HEK293T (cell line): ENCODE measurements at regions not wholly inside any gene's neighbourhood (a gene's known extent, or its start where the extent isn't known, plus 50 kb on each side); places are given as distances from the start of the nearest gene placed in this dataset.

Source experiments
- ARNT ChIP-seq: fragments of 450-650 bp; IDR thresholded peaks from 2 replicates; pipeline ENCODE4 v1.6.1; 2017; ENCODE audit warnings: mild to moderate bottlenecking
- BHLHE40 ChIP-seq: fragments of 450-650 bp; IDR thresholded peaks from 2 replicates; pipeline ENCODE4 v1.6.1; 2016; ENCODE audit warnings: mild to moderate bottlenecking, moderate library complexity, borderline replicate concordance
- ELF4 ChIP-seq: fragments of 450-650 bp; IDR thresholded peaks from 2 replicates; pipeline ENCODE4 v1.6.1; 2017; ENCODE audit warnings: antibody characterized with exemption
- FOXA1 ChIP-seq: fragments of 450-650 bp; IDR thresholded peaks from 2 replicates; pipeline ENCODE4 v1.6.1; 2016; ENCODE audit warnings: mild to moderate bottlenecking
- HDGF ChIP-seq: fragments of 450-650 bp; IDR thresholded peaks from 2 replicates; pipeline ENCODE4 v1.6.1; 2017; ENCODE audit warnings: antibody characterized with exemption, borderline replicate concordance
- SP1 ChIP-seq: fragments of 450-650 bp; IDR thresholded peaks from 2 replicates; pipeline ENCODE4 v1.6.1; 2017
- SUZ12 ChIP-seq: fragments of 450-650 bp; IDR thresholded peaks from 2 replicates; pipeline ENCODE4 v1.6.1; 2016; ENCODE audit warnings: mild to moderate bottlenecking
- ZNF384 ChIP-seq: fragments of 450-650 bp; IDR thresholded peaks from 2 replicates; pipeline ENCODE4 v1.6.1; 2016

GRCh38 chr11:119975561-119976152 is 162.3 kb downstream of the TRIM29 start:
- TF ChIP-seq FOXA1 (no peak), ARNT (no peak), SP1 (no peak), ZNF384 (no peak), SUZ12 (no peak), BHLHE40 (no peak), ELF4 (no peak), HDGF (no peak)
